ENCODE measurements at regions not wholly inside any gene's neighbourhood (a gene's known extent, or its start where the extent isn't known, plus 50 kb on each side); places are given as distances from the start of the nearest gene placed in this dataset.

DNA sequence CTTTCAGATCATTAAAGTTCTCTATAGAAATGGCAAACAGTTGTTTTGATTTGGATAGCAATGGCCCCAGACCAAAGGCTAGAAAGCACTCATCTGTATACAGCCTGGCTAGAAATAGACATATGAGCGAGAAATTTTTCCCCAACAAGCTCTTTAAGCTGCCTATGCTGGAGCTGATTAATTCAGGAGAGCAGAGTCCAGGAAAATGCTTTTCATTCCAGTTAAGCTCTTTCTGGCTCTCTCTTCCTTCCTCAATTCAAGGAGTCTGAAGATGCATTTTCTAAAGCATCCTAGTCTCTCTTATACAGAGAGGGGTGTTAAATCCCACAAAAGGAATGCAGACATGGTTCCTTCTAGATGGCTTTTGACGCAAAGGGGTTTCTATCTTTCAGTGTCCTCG, 141.7 kb upstream of the RAI2 start (continued):
- TF ChIP-seq, protein P1, sequence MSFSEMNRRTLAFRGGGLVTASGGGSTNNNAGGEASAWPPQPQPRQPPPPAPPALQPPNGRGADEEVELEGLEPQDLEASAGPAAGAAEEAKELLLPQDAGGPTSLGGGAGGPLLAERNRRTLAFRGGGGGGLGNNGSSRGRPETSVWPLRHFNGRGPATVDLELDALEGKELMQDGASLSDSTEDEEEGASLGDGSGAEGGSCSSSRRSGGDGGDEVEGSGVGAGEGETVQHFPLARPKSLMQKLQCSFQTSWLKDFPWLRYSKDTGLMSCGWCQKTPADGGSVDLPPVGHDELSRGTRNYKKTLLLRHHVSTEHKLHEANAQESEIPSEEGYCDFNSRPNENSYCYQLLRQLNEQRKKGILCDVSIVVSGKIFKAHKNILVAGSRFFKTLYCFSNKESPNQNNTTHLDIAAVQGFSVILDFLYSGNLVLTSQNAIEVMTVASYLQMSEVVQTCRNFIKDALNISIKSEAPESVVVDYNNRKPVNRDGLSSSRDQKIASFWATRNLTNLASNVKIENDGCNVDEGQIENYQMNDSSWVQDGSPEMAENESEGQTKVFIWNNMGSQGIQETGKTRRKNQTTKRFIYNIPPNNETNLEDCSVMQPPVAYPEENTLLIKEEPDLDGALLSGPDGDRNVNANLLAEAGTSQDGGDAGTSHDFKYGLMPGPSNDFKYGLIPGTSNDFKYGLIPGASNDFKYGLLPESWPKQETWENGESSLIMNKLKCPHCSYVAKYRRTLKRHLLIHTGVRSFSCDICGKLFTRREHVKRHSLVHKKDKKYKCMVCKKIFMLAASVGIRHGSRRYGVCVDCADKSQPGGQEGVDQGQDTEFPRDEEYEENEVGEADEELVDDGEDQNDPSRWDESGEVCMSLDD (CRISPR knock-in tag; IDR thresholded peaks at IDR 0.05; ENCODE audit: borderline replicate concordance) = no peak
- TF ChIP-seq ZSCAN9 (CRISPR knock-in tag; IDR thresholded peaks at IDR 0.05; ENCODE audit: borderline replicate concordance) = no peak
- no peak for TF ChIP-seq ZNF460 (CRISPR knock-in tag; IDR thresholded peaks at IDR 0.05; ENCODE audit: borderline replicate concordance)
- TF ChIP-seq STAT5B (CRISPR knock-in tag; IDR thresholded peaks at IDR 0.05) = no peak
- no peak for TF ChIP-seq MEIS2 (CRISPR knock-in tag; IDR thresholded peaks at IDR 0.05)

DNA sequence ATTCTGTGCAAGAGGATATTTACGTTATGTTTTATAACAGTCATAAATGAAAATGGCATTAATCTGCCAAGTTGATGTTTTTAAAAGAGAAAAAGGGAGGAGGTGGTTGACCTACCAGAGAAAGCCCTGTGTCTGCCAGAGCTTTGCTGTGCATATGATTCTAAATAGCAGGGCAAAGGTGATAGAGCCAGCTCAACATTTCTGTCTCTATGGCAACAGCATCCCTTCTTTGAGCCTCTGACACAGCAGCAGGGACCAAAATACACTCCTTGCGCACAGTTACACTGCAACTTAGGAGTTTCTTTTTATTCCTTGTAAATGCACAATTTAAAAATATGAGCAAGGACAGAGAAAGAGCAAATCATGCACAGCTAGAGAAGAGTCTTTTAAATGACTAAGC, 133.3 kb upstream of the RAI2 start:
- FAIRE-seq (no peak), ATAC-seq (no peak)

More for the DNA sequence above, 133.3 kb upstream of the RAI2 start:
- intact Hi-C loops (cut with micrococcal nuclease; ENCODE audit: unreplicated experiment) = no loop called here
- no peaks in the 10 kb centered on the region for H3K36me3 ChIP-seq (replicated peaks in 1 of 2; ENCODE audit: control insufficient read depth in 1 of 2, insufficient read depth in 2 of 2, low read length in 2 of 2)
- no peak overlapping the region for H2AFZ ChIP-seq (ENCODE audit: low read length)
- no TSS peak for BruUV-seq (replicated peaks)
- no peaks in the 10 kb centered on the region for H3K9me3 ChIP-seq (ENCODE audit: low read length)
- no peaks in the 10 kb centered on the region for H4K20me1 ChIP-seq (ENCODE audit: insufficient read depth, low read length)
- no peak overlapping the region for H3K9ac ChIP-seq (ENCODE audit: insufficient read depth, low read depth, low read length)
- WGBS (ENCODE audit: low lambda C conversion rate) = 7% methylated on average over 2 of the region's 2 CpGs
- H3K4me1 ChIP-seq (ENCODE audit: insufficient read depth, low read length) = no peaks in the 10 kb centered on the region
- H3K4me3 ChIP-seq (replicated peaks in 1 of 3; ENCODE audit: insufficient read depth in 1 of 3, low read depth in 2 of 3, low read length in 3 of 3) = no peak overlapping the region
- no peak for DNase-seq (ENCODE audit: low spot score)
- H3K79me2 ChIP-seq (ENCODE audit: insufficient read depth, low read length) = no peaks in the 10 kb centered on the region
- TF ChIP-seq SAFB2 (CRISPR knock-in tag; IDR thresholded peaks at IDR 0.05; ENCODE audit: borderline replicate concordance, low read depth) (no peak), SNAI1 (CRISPR knock-in tag; IDR thresholded peaks at IDR 0.05; ENCODE audit: borderline replicate concordance) (no peak), ZNF292 (CRISPR knock-in tag; IDR thresholded peaks at IDR 0.05; ENCODE audit: borderline replicate concordance, low read depth) (no peak), TCF12 (IDR thresholded peaks at IDR 0.05) (no peak), TCF12 (CRISPR knock-in tag; IDR thresholded peaks at IDR 0.05) (no peak), ZNF678 (CRISPR knock-in tag; IDR thresholded peaks at IDR 0.05) (no peak)
- TF ChIP-seq, protein P2, sequence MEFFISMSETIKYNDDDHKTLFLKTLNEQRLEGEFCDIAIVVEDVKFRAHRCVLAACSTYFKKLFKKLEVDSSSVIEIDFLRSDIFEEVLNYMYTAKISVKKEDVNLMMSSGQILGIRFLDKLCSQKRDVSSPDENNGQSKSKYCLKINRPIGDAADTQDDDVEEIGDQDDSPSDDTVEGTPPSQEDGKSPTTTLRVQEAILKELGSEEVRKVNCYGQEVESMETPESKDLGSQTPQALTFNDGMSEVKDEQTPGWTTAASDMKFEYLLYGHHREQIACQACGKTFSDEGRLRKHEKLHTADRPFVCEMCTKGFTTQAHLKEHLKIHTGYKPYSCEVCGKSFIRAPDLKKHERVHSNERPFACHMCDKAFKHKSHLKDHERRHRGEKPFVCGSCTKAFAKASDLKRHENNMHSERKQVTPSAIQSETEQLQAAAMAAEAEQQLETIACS (CRISPR knock-in tag; IDR thresholded peaks at IDR 0.05) = no peak
- TF ChIP-seq, protein P3, sequence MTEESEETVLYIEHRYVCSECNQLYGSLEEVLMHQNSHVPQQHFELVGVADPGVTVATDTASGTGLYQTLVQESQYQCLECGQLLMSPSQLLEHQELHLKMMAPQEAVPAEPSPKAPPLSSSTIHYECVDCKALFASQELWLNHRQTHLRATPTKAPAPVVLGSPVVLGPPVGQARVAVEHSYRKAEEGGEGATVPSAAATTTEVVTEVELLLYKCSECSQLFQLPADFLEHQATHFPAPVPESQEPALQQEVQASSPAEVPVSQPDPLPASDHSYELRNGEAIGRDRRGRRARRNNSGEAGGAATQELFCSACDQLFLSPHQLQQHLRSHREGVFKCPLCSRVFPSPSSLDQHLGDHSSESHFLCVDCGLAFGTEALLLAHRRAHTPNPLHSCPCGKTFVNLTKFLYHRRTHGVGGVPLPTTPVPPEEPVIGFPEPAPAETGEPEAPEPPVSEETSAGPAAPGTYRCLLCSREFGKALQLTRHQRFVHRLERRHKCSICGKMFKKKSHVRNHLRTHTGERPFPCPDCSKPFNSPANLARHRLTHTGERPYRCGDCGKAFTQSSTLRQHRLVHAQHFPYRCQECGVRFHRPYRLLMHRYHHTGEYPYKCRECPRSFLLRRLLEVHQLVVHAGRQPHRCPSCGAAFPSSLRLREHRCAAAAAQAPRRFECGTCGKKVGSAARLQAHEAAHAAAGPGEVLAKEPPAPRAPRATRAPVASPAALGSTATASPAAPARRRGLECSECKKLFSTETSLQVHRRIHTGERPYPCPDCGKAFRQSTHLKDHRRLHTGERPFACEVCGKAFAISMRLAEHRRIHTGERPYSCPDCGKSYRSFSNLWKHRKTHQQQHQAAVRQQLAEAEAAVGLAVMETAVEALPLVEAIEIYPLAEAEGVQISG (CRISPR knock-in tag; IDR thresholded peaks at IDR 0.05) = no peak
- TF ChIP-seq, protein P4, sequence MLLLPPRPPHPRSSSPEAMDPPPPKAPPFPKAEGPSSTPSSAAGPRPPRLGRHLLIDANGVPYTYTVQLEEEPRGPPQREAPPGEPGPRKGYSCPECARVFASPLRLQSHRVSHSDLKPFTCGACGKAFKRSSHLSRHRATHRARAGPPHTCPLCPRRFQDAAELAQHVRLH (CRISPR knock-in tag; IDR thresholded peaks at IDR 0.05; ENCODE audit: borderline replicate concordance, low read depth) = no peak
- TF ChIP-seq, protein P5, sequence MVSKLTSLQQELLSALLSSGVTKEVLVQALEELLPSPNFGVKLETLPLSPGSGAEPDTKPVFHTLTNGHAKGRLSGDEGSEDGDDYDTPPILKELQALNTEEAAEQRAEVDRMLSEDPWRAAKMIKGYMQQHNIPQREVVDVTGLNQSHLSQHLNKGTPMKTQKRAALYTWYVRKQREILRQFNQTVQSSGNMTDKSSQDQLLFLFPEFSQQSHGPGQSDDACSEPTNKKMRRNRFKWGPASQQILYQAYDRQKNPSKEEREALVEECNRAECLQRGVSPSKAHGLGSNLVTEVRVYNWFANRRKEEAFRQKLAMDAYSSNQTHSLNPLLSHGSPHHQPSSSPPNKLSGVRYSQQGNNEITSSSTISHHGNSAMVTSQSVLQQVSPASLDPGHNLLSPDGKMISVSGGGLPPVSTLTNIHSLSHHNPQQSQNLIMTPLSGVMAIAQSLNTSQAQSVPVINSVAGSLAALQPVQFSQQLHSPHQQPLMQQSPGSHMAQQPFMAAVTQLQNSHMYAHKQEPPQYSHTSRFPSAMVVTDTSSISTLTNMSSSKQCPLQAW (CRISPR knock-in tag; IDR thresholded peaks at IDR 0.05) = no peak
- H3K27ac ChIP-seq (ENCODE audit: extremely low read length, insufficient read depth, low read length) = no peak overlapping the region
- H3K4me2 ChIP-seq (ENCODE audit: low read depth, low read length) = no peak overlapping the region
- in situ Hi-C loops (cut with HindIII; ENCODE audit: extremely low pct_ligation_motif_present, low pct_unique_long_range_greater_than_20kb) = no loop called here
- CTCF ChIA-PET (ENCODE audit: low intra/inter-chr PET ratio, low total read pairs) = no interaction called here
- no peaks in the 10 kb centered on the region for H3K27me3 ChIP-seq (ENCODE audit: control insufficient read depth in 1 of 2, insufficient read depth in 2 of 2, low read length in 2 of 2)
- POLR2A ChIA-PET = no interaction called here
